ENCODE measurements at regions not wholly inside any gene's neighbourhood (a gene's known extent, or its start where the extent isn't known, plus 50 kb on each side); places are given as distances from the start of the nearest gene placed in this dataset.

DNA sequence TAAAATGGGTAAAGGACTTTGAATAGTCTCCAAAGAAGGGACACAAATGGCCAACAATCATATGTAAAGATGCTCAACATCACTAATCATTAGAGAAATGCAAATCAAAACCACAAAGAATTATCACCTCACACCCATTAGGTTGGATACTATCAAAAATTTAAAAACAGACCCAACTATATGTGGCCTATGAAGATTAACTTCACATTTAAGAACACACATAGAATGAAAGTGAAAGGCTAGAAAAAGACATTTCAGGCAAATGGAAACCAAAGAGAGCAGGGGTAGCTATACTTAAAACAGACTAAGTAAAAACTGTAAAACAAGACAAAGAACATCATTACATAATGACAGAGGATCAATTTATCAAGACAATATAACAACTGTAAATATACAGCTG is 53.5 kb upstream of the ASPRV1 start:
- Mint-ChIP-seq H3K9me3 (no peaks in the 10 kb centered on the region), H3K36me3 (peaks cover 14% of the 10 kb centered on the region), H3K4me3 (no peak overlapping the region), H3K4me1 (peaks cover 39 to 40% of the 10 kb centered on the region in 2 donors), H3K27ac (peak overlapping the region in 1 of 2 donors; percentile 2), H3K27me3 (ENCODE audit: low read depth in 2 of 2) (no peaks in the 10 kb centered on the region)
- H3K36me3 ChIP-seq (ENCODE audit: control insufficient read depth, insufficient read depth, low read length) = no peaks in the 10 kb centered on the region
- H3K9me3 ChIP-seq (ENCODE audit: control insufficient read depth, insufficient read depth, low read length) = no peaks in the 10 kb centered on the region
- peaks cover 15% of the 10 kb centered on the region for H3K4me1 ChIP-seq (ENCODE audit: control insufficient read depth, insufficient read depth, low read length)
- intact Hi-C loops (cut with micrococcal nuclease) = no loop called here
- no peak for DNase-seq
- H3K27ac ChIP-seq (ENCODE audit: low read length) = no peak overlapping the region
- H3K27me3 ChIP-seq (ENCODE audit: control insufficient read depth, insufficient read depth, low read length) = no peaks in the 10 kb centered on the region
- no peak for TF ChIP-seq CTCF (IDR thresholded peaks at IDR 0.05)
- no peak for ATAC-seq
- no peak overlapping the region for H3K4me3 ChIP-seq (ENCODE audit: low read length)

DNA sequence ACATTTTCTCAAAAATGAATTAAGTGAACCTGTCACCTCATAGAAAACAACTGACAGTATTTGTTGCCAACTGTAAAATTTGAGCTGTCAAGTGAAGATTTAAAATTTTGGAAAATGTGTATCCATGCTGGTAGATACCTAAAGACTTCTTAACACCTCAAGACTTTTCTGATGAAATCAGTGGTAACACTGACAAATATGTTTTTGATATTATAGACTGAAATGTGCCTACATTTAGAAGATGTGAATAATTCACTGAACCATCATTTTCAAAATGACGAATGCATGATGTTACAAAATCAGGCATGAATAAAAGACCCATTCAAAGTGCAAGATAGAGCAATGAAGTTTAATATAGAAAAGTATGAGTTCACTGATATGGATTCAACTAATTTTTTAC is 51.5 kb upstream of the ASPRV1 start:
- WGBS (ENCODE audit: insufficient coverage) = no CpG with 5 or more reads among the region's 1 CpG
- Histone ChIP-seq H3K36me3 (ENCODE audit: control insufficient read depth, insufficient read depth, low read length) (no peaks in the 10 kb centered on the region), H3K9me3 (ENCODE audit: control insufficient read depth, insufficient read depth, low read length) (no peaks in the 10 kb centered on the region), H3K4me1 (ENCODE audit: control insufficient read depth, insufficient read depth, low read length) (peaks cover 16% of the 10 kb centered on the region), H3K27me3 (ENCODE audit: control insufficient read depth, insufficient read depth, low read length) (no peaks in the 10 kb centered on the region), H3K27ac (ENCODE audit: low read length) (no peak overlapping the region), H3K4me3 (ENCODE audit: low read length) (no peak overlapping the region)
- peaks cover 29 to 30% of the 10 kb centered on the region in 2 donors for H3K4me1 Mint-ChIP-seq
- no peak overlapping the region for H3K4me3 Mint-ChIP-seq
- no peak for DNase-seq
- intact Hi-C loops (cut with micrococcal nuclease) = no loop called here
- H3K36me3 Mint-ChIP-seq = peaks cover 8% of the 10 kb centered on the region
- TF ChIP-seq CTCF (IDR thresholded peaks at IDR 0.05) = no peak
- no peaks in the 10 kb centered on the region for H3K9me3 Mint-ChIP-seq
- no peak for ATAC-seq
- no peaks in the 10 kb centered on the region for H3K27me3 Mint-ChIP-seq (ENCODE audit: low read depth in 2 of 2)
- no peak overlapping the region for H3K27ac Mint-ChIP-seq

- no peak for TF ChIP-seq CTCF (IDR thresholded peaks at IDR 0.05)
- intact Hi-C loops (cut with micrococcal nuclease) = no loop called here
- H3K36me3 ChIP-seq (ENCODE audit: control insufficient read depth, insufficient read depth, low read length) = no peaks in the 10 kb centered on the region
- Mint-ChIP-seq H3K36me3 (peaks cover 8% of the 10 kb centered on the region), H3K4me3 (no peak overlapping the region), H3K27me3 (ENCODE audit: low read depth in 2 of 2) (no peaks in the 10 kb centered on the region), H3K4me1 (peaks cover 29 to 30% of the 10 kb centered on the region in 2 donors), H3K9me3 (no peaks in the 10 kb centered on the region), H3K27ac (peak overlapping the region in 1 of 2 donors; percentile 17)
- no peak overlapping the region for H3K27ac ChIP-seq (ENCODE audit: low read length)
- no peak overlapping the region for H3K4me3 ChIP-seq (ENCODE audit: low read length)
- DNase-seq = no peak
- H3K4me1 ChIP-seq (ENCODE audit: control insufficient read depth, insufficient read depth, low read length) = peaks cover 16% of the 10 kb centered on the region
- no peaks in the 10 kb centered on the region for H3K27me3 ChIP-seq (ENCODE audit: control insufficient read depth, insufficient read depth, low read length)
- H3K9me3 ChIP-seq (ENCODE audit: control insufficient read depth, insufficient read depth, low read length) = no peaks in the 10 kb centered on the region
- no peak for ATAC-seq
- 96% methylated on average over 7 of the region's 7 CpGs for WGBS (ENCODE audit: insufficient coverage)
These were observed 50.4 kb upstream of the ASPRV1 start for GRCh38 chr2:70011786-70012185.

GRCh38 chr2:70011335-70011734 is 49.9 kb upstream of the ASPRV1 start:
- no peak for TF ChIP-seq CTCF (IDR thresholded peaks at IDR 0.05)
- Histone ChIP-seq H3K4me1 (ENCODE audit: control insufficient read depth, insufficient read depth, low read length) (peaks cover 16% of the 10 kb centered on the region), H3K27me3 (ENCODE audit: control insufficient read depth, insufficient read depth, low read length) (no peaks in the 10 kb centered on the region), H3K4me3 (ENCODE audit: low read length) (no peak overlapping the region), H3K9me3 (ENCODE audit: control insufficient read depth, insufficient read depth, low read length) (no peaks in the 10 kb centered on the region), H3K36me3 (ENCODE audit: control insufficient read depth, insufficient read depth, low read length) (no peaks in the 10 kb centered on the region), H3K27ac (ENCODE audit: low read length) (no peak overlapping the region)
- no peak for DNase-seq
- H3K27ac Mint-ChIP-seq = peak overlapping the region in 1 of 2 donors; percentile 17
- ATAC-seq = no peak
- H3K4me1 Mint-ChIP-seq = peaks cover 29 to 30% of the 10 kb centered on the region in 2 donors
- 81% methylated on average over 4 of the region's 4 CpGs for WGBS (ENCODE audit: insufficient coverage)
- H3K9me3 Mint-ChIP-seq = no peaks in the 10 kb centered on the region
- H3K4me3 Mint-ChIP-seq = no peak overlapping the region
- intact Hi-C loops (cut with micrococcal nuclease) = no loop called here
- H3K27me3 Mint-ChIP-seq (ENCODE audit: low read depth in 2 of 2) = no peaks in the 10 kb centered on the region
- H3K36me3 Mint-ChIP-seq = peaks cover 8% of the 10 kb centered on the region

All from natural killer cell (primary cell).